CD4-positive, alpha-beta T cell treated with Interleukin-12 subunit alpha and Interleukin-12 subunit beta, for 1 hour (primary cell): ENCODE measurements at regions not wholly inside any gene's neighbourhood (a gene's known extent, or its start where the extent isn't known, plus 50 kb on each side); places are given as distances from the start of the nearest gene placed in this dataset.
"Not testable (repeated sequence)": the region's sequence is repeated elsewhere in the genome, so short reads cannot be mapped to it uniquely, and the experiment has no call there.

ENCODE experiments used
- DNase-seq: peaks from one replicate; pipeline ENCODE4 v3.0.0-alpha.2; 2020

DNA sequence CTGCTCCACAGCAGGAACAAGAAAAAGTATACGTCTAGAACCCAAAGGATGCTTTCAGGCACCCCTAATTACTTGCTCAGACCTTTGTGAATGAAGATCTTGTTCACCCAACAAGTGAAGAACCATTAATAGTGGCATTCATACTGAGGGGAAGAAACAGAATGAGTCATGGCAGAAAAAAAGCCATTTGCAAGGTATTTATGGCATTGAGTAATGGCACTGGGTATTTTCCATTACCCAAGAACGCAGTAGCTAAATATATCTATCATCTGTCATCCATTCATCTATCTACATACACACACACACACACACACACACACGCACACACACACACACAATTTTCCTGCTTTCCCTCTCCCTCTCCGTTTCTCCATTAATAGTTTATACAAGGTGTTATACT, 56.4 kb upstream of the XIRP2 start:
- no peak for DNase-seq

DNA sequence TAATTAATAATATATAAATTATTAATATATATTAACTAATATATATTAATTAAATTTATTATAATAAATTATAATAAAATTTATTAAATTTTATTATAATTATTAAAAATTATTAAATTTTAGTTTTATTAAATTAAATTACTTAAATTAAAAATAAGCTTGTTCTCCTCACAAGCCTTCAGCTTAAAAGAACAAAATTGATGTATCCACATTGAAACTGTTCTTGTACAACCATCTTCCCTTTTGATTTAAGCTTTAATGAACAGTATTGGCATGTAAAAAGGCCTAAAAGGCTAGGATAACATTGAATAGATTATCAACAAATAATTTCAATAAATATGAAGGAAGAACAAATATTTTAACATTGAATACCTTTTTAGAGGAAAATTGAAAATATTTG, 62.4 kb upstream of the XIRP2 start:
- DNase-seq, result no peak

DNA sequence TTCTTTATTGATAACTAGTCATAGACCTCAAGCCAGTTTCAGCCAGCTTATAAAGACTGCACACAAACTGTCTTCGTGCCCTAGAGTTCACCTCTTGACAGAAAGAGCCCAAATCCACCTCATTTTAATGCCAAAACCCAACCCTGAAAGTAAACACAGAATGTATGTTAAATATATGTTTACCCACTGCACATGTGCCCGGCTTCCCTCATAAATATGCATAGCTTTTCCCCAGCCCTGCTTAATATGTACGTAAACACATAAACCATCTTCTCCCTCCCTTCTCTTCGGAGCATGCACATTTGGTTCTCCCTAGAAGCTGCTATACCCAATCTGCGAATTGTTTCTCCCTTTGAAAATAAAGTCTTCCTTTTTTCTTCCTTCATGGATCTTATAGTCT, 73.9 kb upstream of the XIRP2 start:
- no peak for DNase-seq

DNA sequence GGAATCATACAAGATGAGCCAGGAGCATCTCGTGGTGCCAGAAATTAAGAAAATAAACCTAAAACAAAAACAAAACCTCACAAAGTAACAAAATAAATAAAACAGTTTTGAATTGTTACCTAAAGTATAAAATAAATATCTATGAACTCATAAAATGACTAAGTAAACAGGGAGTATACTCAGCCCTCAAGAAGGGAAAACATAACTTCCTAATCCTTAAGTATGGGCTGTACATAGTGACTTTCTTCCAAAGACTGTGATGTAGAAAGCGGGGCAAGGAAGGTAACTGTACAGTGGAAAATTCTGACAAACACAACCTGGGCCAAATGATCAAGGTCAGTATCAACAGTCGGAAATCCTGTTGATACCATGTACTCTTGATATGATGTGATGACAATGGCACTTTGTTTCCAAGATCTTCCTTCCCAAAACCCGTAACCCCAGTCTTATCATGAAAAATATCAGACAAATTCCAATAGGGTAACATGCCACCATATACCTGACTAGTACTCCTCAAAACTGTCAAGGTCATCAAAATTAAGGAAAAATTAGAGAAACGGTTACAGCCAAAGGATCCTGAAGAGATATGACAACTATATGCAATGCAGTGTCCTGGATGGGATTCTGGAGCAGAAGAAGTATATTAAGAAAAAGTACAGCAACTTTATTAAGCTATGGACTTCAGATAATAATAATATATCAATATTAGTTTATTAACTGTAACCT, 76.0 kb upstream of the XIRP2 start:
- no peak for DNase-seq

DNA sequence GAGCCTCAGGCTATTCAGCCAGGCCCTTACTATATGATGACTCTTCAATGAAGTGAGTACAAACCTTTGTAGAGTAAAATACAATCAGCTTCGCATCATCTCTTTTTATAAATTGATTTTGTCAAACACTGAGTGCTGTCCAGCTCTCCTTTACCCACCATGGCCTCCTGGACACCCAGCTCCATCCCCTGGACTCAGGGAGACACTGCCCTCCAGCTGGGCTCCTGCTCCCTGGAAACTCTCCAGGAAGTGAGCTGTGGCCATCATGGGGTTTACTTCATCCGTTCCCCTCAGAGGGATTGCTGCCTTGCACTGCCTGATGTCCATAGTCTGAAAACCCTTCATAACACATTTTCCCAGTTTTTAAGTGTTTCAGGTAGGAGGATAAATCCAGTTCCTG, 82.5 kb upstream of the XIRP2 start:
- no peak for DNase-seq

DNA sequence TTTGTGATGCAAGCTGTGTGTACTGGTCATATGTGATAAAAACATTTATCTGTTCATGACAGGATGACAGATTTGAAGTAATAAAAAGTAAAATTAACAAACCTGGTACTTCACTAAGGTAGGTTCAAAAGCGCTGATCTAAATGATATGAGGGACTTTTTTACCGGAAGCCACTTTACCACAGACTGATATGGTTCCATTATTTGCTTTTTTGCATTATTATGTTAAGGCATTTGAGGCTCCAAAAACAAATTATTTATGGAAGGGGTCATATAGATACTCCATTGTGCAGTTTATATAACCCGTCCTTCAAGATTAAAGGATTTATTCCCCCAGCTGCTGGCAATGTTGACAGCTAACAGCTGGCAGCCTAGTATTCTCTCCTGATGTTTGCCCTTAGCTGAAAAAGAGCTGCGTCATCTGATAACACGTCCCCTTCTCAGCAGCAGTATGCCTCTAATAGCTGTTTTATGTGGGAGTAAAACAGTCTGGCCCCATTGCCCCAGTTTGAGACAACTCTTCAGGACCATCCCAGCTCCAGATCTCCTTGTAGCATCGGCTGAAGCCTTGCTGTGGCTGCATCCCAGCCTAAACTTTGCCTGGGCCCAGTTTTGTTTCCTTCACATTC, 84.8 kb upstream of the XIRP2 start:
- no peak for DNase-seq

DNA sequence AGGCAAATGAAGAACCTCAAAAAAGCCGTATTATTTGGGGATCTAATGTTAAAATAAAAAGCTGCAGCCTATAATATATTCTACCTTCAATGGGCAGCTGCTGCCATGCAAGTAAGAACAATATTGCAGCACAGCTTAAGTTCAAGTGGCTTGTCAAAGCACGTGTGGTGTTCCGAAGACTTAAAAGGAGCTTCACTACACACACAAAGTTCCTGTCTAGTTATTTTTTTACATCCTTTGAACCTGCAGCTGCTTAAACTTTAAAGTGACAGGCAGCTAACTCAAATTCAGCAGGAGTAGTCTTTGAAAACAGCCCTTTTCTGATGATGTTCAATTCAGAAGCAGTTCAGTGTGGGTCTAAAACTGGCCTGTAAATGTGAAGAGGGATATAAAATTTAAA, 85.8 kb upstream of the XIRP2 start:
- peak; percentile 4 for DNase-seq

DNA sequence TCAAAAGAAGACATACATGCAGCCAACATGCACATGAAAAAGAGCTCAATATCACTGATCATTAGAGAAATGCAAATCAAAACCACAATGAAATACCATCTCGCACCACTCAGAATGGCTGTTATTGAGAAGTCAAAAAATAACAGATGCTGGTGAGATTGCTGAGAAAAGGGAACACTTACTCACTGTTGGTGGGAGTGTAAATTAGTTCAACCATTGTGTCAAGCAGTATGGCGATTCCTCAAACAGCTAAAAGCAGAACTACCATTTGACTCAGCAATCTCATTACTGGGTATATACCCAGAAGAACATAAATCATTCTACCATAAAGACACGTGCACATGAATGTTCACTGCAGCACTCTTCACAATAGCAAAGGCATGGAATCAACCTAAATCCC, 95.5 kb upstream of the XIRP2 start:
- DNase-seq, result no peak

DNA sequence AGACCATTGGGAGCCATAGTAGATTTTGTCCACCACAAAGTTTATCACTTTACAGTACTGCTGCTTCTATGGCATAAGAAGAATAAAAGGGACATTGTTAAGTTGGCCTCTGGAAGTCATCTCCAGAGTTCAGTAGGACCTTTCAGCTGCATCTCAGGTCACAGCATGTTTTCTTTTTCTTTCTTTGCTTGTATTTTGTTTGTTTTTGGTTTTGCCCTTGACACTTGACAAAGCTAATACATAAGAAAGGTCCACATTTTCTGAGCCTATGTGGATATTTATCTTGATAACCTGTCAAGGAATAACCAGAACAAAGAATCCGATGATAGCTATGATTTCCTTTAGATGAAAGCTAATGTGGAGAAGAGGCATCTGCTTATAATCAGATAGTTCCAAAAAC, 101.6 kb upstream of the XIRP2 start:
- no peak for DNase-seq

DNA sequence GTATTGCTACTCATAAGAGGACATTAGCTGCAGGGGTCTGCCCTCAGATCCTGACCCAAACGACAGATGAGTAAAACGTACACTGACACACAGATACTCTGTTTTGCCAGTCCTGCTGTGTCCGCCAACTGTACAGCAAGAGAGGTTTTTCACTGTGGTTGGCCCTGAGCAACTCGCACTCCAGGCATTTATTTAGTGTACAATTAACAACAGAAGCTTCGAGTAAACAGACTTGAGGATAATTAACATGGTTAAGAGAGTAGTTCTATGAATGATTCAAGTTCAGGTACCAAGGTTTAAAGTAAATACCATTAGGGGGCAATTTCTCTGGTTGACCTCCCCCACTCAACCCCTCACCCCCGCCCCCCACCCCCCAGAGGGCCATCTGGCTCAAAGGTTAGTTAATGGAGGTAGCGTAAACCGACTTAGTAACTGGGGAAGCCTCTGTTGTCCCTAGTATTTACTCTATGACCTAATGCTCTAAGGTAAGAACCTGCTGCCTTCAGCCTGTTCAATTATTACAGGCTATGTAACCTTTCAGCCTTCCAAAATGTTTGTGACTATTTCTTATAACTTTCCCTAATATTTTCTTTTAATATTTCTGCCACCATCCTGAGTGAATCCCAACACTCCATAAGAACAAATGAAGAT, 103.9 kb upstream of the XIRP2 start:
- no peak for DNase-seq

DNA sequence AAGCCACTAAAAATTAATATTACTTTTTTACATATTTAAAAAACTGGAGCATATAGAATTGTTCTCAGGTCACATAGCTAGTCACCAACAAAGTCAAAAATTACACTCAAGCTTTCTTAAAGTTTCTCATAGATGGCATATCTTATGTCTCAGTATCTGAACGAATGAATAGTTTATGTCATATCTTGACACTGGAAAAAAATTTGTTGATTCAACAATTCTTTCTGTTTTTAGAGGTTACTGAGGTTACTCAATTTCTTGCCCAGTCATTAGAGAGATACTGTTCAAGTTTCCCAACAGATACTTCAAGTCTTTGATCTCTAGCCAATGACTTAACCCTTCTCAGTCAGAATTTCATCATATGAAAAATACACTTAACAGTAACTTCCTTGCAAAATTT, 113.1 kb upstream of the XIRP2 start:
- DNase-seq, result no peak

DNA sequence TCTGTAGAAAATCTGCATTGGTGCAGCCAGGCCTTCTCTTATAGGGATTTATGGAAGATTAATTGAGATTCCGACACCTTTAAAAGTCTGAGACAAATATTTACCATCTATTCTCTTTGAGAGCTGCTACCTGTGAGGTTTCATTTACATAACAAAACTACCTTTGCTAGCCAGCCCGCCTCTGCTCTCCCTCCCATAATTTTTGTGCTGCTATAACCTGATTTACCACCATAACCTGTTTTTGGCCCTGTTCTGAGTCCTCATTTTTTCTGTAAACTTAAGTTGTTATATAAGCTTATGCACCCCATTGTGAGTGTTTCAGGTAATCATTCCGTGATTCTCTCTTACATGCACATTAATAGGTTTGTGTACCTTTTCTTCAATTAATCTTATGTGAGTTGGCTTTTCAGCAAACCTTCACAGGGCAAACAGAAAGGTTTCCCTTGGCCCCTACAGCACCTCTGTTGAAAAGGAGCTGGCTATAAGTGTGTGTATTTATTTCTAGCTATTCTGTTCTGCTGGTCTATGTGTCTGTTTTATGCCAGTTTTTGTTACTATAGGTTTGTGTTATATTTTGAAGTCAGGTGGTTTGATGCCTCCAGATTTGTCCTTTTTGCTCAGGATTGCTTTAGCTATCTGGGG, 114.9 kb upstream of the XIRP2 start:
- DNase-seq, result no peak

DNA sequence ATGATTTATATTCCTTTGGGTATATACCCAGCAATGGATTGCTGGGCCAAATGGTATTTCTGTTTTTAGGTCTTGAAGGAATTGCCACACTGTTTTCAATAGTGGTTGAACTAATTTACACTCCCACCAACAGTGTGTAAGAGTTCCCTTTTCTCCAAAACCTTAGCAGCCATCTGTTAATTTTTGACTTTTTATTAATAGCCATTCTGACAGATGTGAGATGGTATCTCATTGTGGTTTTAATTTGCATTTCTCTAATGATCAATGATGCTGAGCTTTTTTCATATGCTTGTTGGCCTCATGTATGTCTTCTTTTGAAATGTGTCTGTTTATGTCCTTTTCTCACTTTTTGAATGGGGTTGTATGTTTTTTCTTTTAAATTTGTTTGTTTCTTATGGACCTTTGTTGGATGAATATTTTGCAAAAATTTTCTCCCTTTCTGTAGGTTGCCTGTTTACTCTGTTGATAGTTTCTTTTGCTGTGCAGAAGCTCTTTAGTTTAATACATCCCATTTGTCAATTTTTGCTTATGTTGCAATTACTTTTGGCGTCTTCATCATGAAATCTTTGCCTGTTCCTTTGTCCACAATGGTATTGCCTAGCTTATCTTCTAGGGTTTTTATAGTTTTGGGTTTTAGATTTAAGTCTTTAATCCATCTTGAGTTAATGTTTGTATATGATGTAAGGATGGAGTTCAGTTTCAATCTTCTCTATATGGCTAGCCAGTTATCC, 119.7 kb upstream of the XIRP2 start:
- DNase-seq, result no peak

DNA sequence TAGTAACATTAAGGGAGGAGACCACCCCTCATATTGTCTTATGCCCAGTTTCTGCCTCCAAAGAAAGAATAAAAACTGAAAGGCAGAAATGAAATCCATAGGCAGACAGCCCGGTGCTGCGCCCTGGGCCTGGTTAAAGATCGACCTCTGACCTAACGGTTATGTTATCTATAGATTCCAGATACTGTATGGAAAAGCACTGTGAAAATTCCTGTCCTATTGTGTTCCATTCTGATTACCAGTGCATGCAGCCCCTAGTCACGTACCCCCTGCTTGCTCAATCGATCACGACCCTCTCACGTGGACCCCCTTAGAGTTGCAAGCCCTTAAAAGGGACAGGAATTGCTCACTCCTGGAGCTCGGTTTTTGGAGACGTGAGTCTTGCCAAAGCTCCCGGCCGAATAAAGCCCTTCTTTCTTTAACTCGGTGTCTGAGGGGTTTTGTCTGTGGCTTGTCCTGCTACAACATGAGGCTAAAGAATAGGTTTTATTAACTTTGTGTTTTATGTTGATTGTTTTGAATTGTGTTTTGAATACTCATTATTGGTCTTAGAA, 121.4 kb upstream of the XIRP2 start:
- DNase-seq, result not testable (repeated sequence)

DNA sequence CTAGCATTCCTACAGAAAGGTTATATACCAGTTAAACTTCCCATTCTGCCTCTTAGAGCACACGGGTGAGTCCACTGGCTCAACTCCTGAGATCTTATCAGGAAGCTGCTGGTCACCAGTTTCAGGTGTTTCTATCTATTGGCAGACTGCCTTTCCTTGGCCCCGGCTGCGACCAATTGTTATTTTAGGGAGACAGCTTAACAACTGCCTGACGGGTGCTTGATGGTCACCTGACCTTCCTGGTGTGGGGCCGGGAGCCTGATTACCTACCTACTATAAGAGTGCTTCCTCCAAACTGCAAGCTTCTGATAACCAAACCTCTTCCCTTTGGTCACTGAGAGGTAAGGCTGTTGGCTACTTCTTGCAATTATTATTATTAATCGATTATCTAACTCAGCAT, 122.1 kb upstream of the XIRP2 start:
- DNase-seq, result no peak

DNA sequence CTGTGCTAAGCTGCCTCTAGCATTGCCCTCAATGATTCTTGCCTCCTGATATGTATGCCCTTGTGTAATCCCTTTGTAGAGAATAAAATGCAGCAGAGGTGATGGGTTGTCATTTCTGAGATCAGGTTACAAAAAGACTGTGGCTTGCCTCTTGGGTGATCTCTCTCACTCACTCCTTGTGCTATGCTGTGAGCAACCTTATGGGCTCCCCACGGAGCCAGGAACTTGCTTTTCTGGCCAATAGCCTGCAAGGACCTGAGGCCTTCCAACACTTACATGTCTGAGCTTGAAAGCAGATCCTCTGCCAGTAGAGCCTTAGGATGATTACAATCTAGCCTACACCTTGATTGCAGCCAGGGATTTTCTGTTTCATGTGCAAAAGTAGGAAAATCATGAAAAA, 123.1 kb upstream of the XIRP2 start:
- no peak for DNase-seq

DNA sequence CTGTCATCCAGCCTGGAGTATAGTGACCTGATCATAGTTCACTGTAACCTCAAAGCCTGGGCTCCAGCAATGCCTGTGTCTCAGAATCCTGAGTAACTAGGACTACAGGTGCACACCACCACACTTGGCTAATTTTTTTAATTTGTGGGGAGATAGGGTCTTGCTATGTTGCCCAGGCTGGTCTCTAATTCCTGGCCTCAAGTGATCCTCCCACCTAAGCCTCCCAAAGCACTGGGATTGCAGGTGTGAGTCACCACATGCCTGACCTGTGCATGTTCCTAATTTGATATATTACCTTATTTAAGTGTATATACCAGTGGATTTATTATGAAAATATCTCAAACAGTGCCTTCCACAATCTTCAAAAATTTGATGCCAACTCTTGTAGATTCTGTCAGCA, 123.6 kb upstream of the XIRP2 start:
- DNase-seq, result no peak

DNA sequence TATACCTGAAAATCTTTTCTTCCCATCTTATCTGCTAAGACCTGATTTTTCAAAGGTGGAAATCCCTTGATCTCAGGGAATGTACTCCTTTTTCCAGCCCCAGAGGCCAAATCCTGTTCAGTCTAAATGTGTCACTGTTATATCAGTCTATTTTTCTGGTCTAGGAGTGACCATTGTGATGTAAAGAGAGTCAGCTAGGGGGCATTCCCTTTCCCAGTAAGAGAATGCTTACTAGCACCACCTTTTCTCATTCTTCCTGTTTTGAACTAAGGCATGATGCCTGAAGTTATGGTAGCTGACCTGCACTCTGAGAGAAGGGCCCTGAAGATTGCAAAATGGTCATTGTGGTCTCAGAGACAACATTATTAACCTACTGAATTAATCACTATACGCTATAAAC, 124.1 kb upstream of the XIRP2 start:
- DNase-seq, result no peak

DNA sequence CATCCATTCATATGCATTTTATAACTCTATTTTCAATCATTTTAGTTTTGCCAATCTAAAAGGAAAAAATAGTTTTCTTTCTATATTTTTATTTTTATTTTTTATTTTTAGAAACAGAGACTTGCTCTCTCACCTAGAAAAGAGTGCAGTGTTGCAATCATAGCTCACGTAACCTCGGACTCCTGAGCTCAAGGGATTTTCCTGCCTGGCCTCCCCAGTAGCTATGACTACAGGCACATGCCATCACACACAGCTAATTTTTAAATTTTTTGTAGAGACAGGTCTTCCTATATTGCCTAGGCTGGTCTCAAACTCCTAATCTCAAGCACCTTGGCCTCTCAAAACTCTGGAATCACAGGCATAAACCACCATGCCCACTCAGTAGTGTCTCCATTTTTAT, 125.5 kb upstream of the XIRP2 start:
- DNase-seq, result no peak

DNA sequence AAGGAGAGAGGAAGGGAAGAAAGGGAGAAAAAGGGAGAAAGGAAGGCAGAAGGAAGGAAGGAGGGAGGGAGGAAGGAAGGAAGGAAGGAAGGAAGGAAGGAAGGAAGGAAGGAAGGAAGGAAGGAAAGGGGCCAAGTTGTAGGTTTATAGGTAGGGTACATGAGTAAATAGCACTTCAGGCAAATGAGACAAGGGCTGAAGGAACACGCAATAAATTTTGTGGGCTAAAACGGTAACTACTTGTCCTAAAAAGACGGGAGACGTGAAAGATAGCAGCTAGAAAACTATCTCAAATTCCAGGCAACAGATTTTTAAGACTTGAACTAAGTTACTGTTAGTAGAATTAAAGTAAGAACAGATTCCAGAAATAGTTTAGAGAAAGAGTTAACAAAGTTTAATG, 129.3 kb upstream of the XIRP2 start:
- DNase-seq, result no peak

DNA sequence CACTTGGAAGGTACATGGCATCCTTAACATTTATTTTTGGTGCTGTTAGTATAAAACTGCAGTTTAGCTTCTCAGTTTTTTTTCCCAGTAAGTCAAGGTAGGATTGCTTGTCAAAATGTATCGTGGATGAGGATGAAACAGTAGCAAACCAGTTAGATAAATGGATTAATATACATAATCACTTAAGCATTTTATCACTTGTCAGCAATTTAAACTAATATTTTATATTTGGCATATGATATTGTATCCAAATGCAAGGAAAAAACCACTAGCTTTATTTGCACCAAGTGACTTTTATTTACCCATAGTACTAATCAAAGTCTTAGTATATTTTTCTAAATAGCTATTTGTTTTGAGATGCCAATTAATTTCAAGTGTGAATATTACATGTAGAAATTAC, 137.7 kb upstream of the XIRP2 start:
- no peak for DNase-seq

DNA sequence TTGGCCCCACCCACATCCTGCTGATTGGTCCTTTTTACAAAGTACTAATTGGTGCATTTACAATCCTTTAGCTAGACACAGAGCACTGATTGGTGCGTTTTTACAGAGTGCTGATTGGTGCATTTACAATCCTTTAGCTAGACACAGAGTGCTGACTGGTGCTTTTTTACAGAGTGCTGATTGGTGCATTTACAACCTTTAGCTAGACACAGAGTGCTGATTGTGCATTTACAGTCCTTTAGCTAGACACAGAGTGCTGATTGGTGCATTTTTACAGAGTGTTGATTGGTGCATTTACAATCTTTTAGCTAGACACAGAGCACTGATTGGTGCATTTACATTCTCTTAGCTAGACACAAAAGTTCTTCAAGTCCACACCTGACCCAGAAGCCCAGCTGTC, 144.2 kb upstream of the XIRP2 start:
- DNase-seq, result not testable (repeated sequence)

DNA sequence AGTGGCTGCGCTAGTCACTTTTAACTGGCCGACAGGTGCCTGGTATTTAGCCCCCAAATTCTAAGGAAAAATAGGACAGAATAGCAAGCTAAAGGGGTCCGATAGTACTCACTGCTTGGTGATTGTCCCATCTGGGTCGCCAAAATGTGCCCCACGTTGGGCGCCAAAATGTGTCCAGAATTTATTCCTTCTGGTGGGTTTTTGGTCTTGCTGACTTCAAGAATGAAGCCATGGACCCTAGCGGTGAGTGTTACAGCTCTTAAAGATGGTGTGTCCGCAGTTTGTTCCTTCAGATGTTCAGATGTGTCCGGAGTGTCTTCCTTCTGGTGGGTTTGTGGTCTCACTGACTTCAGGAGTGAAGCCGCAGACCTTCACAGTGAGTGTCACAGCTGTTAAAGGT, 144.8 kb upstream of the XIRP2 start:
- DNase-seq, result not testable (repeated sequence)
